ENCODE measurements at regions not wholly inside any gene's neighbourhood (a gene's known extent, or its start where the extent isn't known, plus 50 kb on each side); places are given as distances from the start of the nearest gene placed in this dataset.

DNA sequence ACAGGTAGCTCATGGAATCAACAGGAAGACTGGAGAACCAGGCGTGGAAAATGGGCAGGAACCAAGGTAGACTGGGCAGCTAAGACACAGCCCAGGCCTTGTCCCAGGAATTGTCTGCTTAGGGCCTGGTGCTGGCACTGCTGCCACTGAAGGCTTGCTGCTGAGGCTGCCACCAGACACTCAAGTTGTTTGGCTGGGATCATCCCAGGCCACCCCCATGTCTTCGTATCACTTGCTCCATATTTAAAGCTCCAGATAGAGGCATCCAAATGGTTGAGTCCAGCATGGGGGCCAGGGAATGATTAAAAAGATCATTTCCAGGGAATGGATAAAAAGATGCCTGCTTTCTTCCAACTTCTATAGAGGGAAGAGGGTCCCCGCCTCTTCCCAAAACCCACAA lies 107.4 kb upstream of the GADD45A start:
- no peak overlapping the region for H3K14ac ChIP-seq (ENCODE audit: low read length in 2 of 2)
- no peak overlapping the region for H3K4ac ChIP-seq (ENCODE audit: low read depth in 1 of 2, low read length in 2 of 2)
- H4K91ac ChIP-seq (ENCODE audit: low read length): no peak overlapping the region
- no peak for DNase-seq
- H3K23ac ChIP-seq (ENCODE audit: low read length in 2 of 2): no peak overlapping the region
- H4K8ac ChIP-seq (ENCODE audit: low read length): no peak overlapping the region
- H3K4me2 ChIP-seq (ENCODE audit: low read length, poor library complexity, severe bottlenecking): no peak overlapping the region
- WGBS: 88% methylated on average over 1 of the region's 3 CpGs
- no peaks in the 10 kb centered on the region for H3K9me3 ChIP-seq (ENCODE audit: control insufficient read depth, low read length)
- H2BK15ac ChIP-seq (ENCODE audit: low read depth, poor library complexity, severe bottlenecking): no peak overlapping the region
- no peaks in the 10 kb centered on the region for H3K27me3 ChIP-seq (ENCODE audit: control insufficient read depth in 1 of 2, insufficient read depth in 1 of 2, low read length in 2 of 2)
- no peak overlapping the region for H2BK12ac ChIP-seq (ENCODE audit: low read length in 2 of 2)
- H2AK5ac ChIP-seq (ENCODE audit: low read length, severe bottlenecking): no peak overlapping the region
- no peak overlapping the region for H2BK120ac ChIP-seq (ENCODE audit: low read depth, low read length)
- no peak overlapping the region for H2BK5ac ChIP-seq (ENCODE audit: low read depth, low read length, poor library complexity, severe bottlenecking)
- H3K4me3 ChIP-seq (ENCODE audit: insufficient read depth in 1 of 2, low read depth in 1 of 2, low read length in 2 of 2): no peak overlapping the region
- H3K18ac ChIP-seq (ENCODE audit: low read depth in 1 of 2, low read length in 2 of 2): no peak overlapping the region
- H3K36me3 ChIP-seq (ENCODE audit: control insufficient read depth in 1 of 2, insufficient read depth in 2 of 2, low read depth in 1 of 2, low read length in 2 of 2): no peaks in the 10 kb centered on the region
- H2AFZ ChIP-seq (ENCODE audit: low read depth, low read length): no peak overlapping the region
- no peak overlapping the region for H3K27ac ChIP-seq (ENCODE audit: low read length, poor library complexity, severe bottlenecking)
- no peak overlapping the region for H3K9ac ChIP-seq (ENCODE audit: low read length)
- H3K4me1 ChIP-seq (ENCODE audit: control insufficient read depth, insufficient read depth, low read depth, low read length): peaks cover 1% of the 10 kb centered on the region
- H3K79me1 ChIP-seq (replicated peaks; ENCODE audit: low read length, poor library complexity, severe bottlenecking): no peaks in the 10 kb centered on the region

DNA sequence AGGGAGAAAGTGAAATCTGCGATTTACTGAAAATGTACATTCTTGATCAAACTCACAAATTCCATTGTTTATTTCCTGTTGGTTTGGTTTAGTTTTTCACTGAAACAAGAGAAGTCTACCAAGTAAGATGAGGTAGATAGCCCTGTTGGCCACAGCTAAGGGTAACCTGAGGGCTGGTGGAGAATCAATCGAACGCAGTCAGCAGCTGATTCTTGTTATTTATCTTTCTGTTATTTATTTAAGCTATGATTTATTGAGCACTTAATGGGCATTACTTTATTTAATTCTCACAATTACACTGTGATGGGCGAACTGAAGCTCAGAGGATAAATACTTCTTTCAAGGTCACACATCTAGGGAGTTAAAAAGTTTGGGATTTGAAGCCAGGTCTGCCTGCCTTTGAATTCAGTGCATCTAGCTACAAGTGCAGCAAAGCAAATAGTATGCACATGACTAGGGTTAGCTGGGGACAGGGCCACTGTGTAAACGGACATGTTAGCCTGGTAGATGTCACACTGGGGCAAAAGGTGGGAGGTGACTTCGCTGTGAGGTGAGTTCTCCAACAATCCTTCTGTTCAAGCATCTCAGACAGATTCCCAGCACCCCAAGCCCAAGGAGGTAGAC lies 106.5 kb upstream of the GADD45A start:
- Histone ChIP-seq H3K14ac (ENCODE audit: low read length in 2 of 2) (no peak overlapping the region), H3K4ac (ENCODE audit: low read depth in 1 of 2, low read length in 2 of 2) (no peak overlapping the region), H3K27ac (ENCODE audit: low read length, poor library complexity, severe bottlenecking) (no peak overlapping the region), H3K23ac (ENCODE audit: low read length in 2 of 2) (no peak overlapping the region), H3K79me1 (replicated peaks; ENCODE audit: low read length, poor library complexity, severe bottlenecking) (no peaks in the 10 kb centered on the region), H2BK5ac (ENCODE audit: low read depth, low read length, poor library complexity, severe bottlenecking) (no peak overlapping the region), H2AFZ (ENCODE audit: low read depth, low read length) (no peak overlapping the region), H3K18ac (ENCODE audit: low read depth in 1 of 2, low read length in 2 of 2) (no peak overlapping the region), H2AK5ac (ENCODE audit: low read length, severe bottlenecking) (no peak overlapping the region), H2BK120ac (ENCODE audit: low read depth, low read length) (no peak overlapping the region), H2BK15ac (ENCODE audit: low read depth, poor library complexity, severe bottlenecking) (no peak overlapping the region), H2BK12ac (ENCODE audit: low read length in 2 of 2) (no peak overlapping the region), H3K9ac (ENCODE audit: low read length) (no peak overlapping the region), H3K27me3 (ENCODE audit: control insufficient read depth in 1 of 2, insufficient read depth in 1 of 2, low read length in 2 of 2) (no peaks in the 10 kb centered on the region), H3K36me3 (ENCODE audit: control insufficient read depth in 1 of 2, insufficient read depth in 2 of 2, low read depth in 1 of 2, low read length in 2 of 2) (no peaks in the 10 kb centered on the region), H3K9me3 (ENCODE audit: control insufficient read depth, low read length) (no peaks in the 10 kb centered on the region), H3K4me3 (ENCODE audit: insufficient read depth in 1 of 2, low read depth in 1 of 2, low read length in 2 of 2) (no peak overlapping the region), H3K4me1 (ENCODE audit: control insufficient read depth, insufficient read depth, low read depth, low read length) (no peaks in the 10 kb centered on the region), H4K91ac (ENCODE audit: low read length) (no peak overlapping the region), H3K4me2 (ENCODE audit: low read length, poor library complexity, severe bottlenecking) (no peak overlapping the region), H4K8ac (ENCODE audit: low read length) (no peak overlapping the region)
- DNase-seq: no peak
- WGBS: 81% methylated on average over 3 of the region's 6 CpGs

GRCh38 chr1:67579623-67580394 lies 105.2 kb upstream of the GADD45A start:
- Histone ChIP-seq H2AFZ (ENCODE audit: low read depth, low read length) (no peak overlapping the region), H3K27me3 (ENCODE audit: control insufficient read depth in 1 of 2, insufficient read depth in 1 of 2, low read length in 2 of 2) (no peaks in the 10 kb centered on the region), H3K23ac (ENCODE audit: low read length in 2 of 2) (no peak overlapping the region), H2BK120ac (ENCODE audit: low read depth, low read length) (no peak overlapping the region), H3K27ac (ENCODE audit: low read length, poor library complexity, severe bottlenecking) (no peak overlapping the region), H4K91ac (ENCODE audit: low read length) (no peak overlapping the region), H2BK15ac (ENCODE audit: low read depth, poor library complexity, severe bottlenecking) (no peak overlapping the region), H3K18ac (ENCODE audit: low read depth in 1 of 2, low read length in 2 of 2) (no peak overlapping the region), H2BK5ac (ENCODE audit: low read depth, low read length, poor library complexity, severe bottlenecking) (no peak overlapping the region), H3K9ac (ENCODE audit: low read length) (no peak overlapping the region), H3K4me2 (ENCODE audit: low read length, poor library complexity, severe bottlenecking) (no peak overlapping the region), H3K4ac (ENCODE audit: low read depth in 1 of 2, low read length in 2 of 2) (no peak overlapping the region), H3K79me1 (replicated peaks; ENCODE audit: low read length, poor library complexity, severe bottlenecking) (no peaks in the 10 kb centered on the region), H3K4me3 (ENCODE audit: insufficient read depth in 1 of 2, low read depth in 1 of 2, low read length in 2 of 2) (no peak overlapping the region), H3K9me3 (ENCODE audit: control insufficient read depth, low read length) (no peaks in the 10 kb centered on the region), H2AK5ac (ENCODE audit: low read length, severe bottlenecking) (no peak overlapping the region), H2BK12ac (ENCODE audit: low read length in 2 of 2) (no peak overlapping the region), H3K36me3 (ENCODE audit: control insufficient read depth in 1 of 2, insufficient read depth in 2 of 2, low read depth in 1 of 2, low read length in 2 of 2) (no peaks in the 10 kb centered on the region), H3K14ac (ENCODE audit: low read length in 2 of 2) (no peak overlapping the region), H3K4me1 (ENCODE audit: control insufficient read depth, insufficient read depth, low read depth, low read length) (no peaks in the 10 kb centered on the region), H4K8ac (ENCODE audit: low read length) (no peak overlapping the region)
- no peak for DNase-seq
- WGBS: 100% methylated on average over 1 of the region's 2 CpGs

GRCh38 chr1:67580691-67581403 lies 104.2 kb upstream of the GADD45A start:
- H3K23ac ChIP-seq (ENCODE audit: low read length in 2 of 2): no peak overlapping the region
- DNase-seq: no peak
- no peak overlapping the region for H4K8ac ChIP-seq (ENCODE audit: low read length)
- H3K4me1 ChIP-seq (ENCODE audit: control insufficient read depth, insufficient read depth, low read depth, low read length): peaks cover 2% of the 10 kb centered on the region
- no peaks in the 10 kb centered on the region for H3K79me1 ChIP-seq (replicated peaks; ENCODE audit: low read length, poor library complexity, severe bottlenecking)
- H3K36me3 ChIP-seq (ENCODE audit: control insufficient read depth in 1 of 2, insufficient read depth in 2 of 2, low read depth in 1 of 2, low read length in 2 of 2): no peaks in the 10 kb centered on the region
- H2BK15ac ChIP-seq (ENCODE audit: low read depth, poor library complexity, severe bottlenecking): no peak overlapping the region
- H2BK5ac ChIP-seq (ENCODE audit: low read depth, low read length, poor library complexity, severe bottlenecking): no peak overlapping the region
- no peak overlapping the region for H2AFZ ChIP-seq (ENCODE audit: low read depth, low read length)
- H3K14ac ChIP-seq (ENCODE audit: low read length in 2 of 2): no peak overlapping the region
- no peak overlapping the region for H3K4me3 ChIP-seq (ENCODE audit: insufficient read depth in 1 of 2, low read depth in 1 of 2, low read length in 2 of 2)
- H3K18ac ChIP-seq (ENCODE audit: low read depth in 1 of 2, low read length in 2 of 2): no peak overlapping the region
- H3K9me3 ChIP-seq (ENCODE audit: control insufficient read depth, low read length): no peaks in the 10 kb centered on the region
- H3K27ac ChIP-seq (ENCODE audit: low read length, poor library complexity, severe bottlenecking): no peak overlapping the region
- H3K4ac ChIP-seq (ENCODE audit: low read depth in 1 of 2, low read length in 2 of 2): no peak overlapping the region
- no peak overlapping the region for H2BK120ac ChIP-seq (ENCODE audit: low read depth, low read length)
- H4K91ac ChIP-seq (ENCODE audit: low read length): no peak overlapping the region
- H2AK5ac ChIP-seq (ENCODE audit: low read length, severe bottlenecking): no peak overlapping the region
- H3K4me2 ChIP-seq (ENCODE audit: low read length, poor library complexity, severe bottlenecking): no peak overlapping the region
- 88% methylated on average over 4 of the region's 4 CpGs for WGBS
- H2BK12ac ChIP-seq (ENCODE audit: low read length in 2 of 2): no peak overlapping the region
- no peaks in the 10 kb centered on the region for H3K27me3 ChIP-seq (ENCODE audit: control insufficient read depth in 1 of 2, insufficient read depth in 1 of 2, low read length in 2 of 2)
- no peak overlapping the region for H3K9ac ChIP-seq (ENCODE audit: low read length)

Measured in mesenchymal stem cell (in vitro differentiated cells and primary cell).